ENCODE measurements at regions not wholly inside any gene's neighbourhood (a gene's known extent, or its start where the extent isn't known, plus 50 kb on each side); places are given as distances from the start of the nearest gene placed in this dataset.

DNA sequence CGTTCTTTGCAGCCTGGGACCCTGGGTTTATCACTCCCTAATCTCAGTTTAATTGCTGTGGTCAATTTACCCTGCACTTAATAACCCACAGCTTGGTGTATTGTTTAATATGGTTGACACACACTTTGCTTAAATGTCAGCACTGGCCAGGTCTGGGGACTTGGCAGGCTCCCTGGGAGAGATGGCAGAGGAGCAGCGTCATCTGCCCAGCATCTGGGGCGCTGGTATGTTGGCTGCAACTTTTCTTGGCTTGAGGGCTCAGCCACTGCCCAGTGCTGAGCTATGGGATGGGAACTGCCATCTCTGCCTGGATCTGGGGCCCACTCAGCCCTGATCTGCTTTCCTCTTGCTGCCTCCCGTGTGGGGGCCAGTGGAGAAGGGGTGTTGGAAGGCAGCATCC lies 115.7 kb upstream of the IRX3 start:
- Histone ChIP-seq H3K27ac (peak overlapping the region in 7 of 12 donors; percentile 29 to 53 (median 48)), H3K9me3 (no peaks in the 10 kb centered on the region), H3K4me1 (peaks cover 0 to 17% (median 2%) of the 10 kb centered on the region in 12 donors), H3K27me3 (no peaks in the 10 kb centered on the region), H3K36me3 (no peaks in the 10 kb centered on the region), H3K4me3 (no peak overlapping the region)
- ATAC-seq (peak; percentile 82 to 94 (median 93)), DNase-seq (peak; percentile 59 to 83 (median 77))
- 47 to 60% (median 55%) methylated on average over 3 to 4 of the region's 4 CpGs for WGBS, 4 donors
- no peak for TF ChIP-seq POLR2A (IDR thresholded peaks at IDR 0.05)
- TF ChIP-seq, protein P1, sequence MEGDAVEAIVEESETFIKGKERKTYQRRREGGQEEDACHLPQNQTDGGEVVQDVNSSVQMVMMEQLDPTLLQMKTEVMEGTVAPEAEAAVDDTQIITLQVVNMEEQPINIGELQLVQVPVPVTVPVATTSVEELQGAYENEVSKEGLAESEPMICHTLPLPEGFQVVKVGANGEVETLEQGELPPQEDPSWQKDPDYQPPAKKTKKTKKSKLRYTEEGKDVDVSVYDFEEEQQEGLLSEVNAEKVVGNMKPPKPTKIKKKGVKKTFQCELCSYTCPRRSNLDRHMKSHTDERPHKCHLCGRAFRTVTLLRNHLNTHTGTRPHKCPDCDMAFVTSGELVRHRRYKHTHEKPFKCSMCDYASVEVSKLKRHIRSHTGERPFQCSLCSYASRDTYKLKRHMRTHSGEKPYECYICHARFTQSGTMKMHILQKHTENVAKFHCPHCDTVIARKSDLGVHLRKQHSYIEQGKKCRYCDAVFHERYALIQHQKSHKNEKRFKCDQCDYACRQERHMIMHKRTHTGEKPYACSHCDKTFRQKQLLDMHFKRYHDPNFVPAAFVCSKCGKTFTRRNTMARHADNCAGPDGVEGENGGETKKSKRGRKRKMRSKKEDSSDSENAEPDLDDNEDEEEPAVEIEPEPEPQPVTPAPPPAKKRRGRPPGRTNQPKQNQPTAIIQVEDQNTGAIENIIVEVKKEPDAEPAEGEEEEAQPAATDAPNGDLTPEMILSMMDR (IDR thresholded peaks at IDR 0.05), result no peak
- intact Hi-C loops (cut with DNase I), result loop anchor here in 3 of 10 donors (5.0 to 10.0 kb wide), 2 partner anchors 45 to 117 kb away; partner anchors contain the start of gene IRX3 (in 3 of the 3)

DNA sequence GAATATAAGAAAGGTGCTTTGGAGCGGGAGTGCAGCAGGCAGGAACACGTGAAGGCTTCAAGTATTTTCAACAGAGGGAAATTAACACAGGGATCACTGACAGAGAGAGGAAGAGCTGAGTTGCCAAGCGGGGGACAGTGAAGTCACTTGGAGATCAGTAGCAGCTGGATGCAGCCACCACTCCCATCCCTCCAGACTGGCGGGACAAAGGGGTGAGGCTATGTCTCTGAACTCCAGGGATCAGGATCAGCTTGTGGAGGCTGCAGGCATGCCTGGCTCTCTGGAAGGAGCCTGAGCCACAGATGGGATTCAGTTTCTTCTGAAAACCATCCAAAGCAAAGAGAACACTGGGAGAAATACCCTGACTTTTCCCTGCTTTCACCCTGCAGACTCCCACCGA lies 113.7 kb upstream of the IRX3 start:
- WGBS, 4 donors, result 68 to 76% (median 71%) methylated on average over 5 of the region's 5 CpGs
- Histone ChIP-seq H3K4me1 (peaks cover 0 to 17% (median 2%) of the 10 kb centered on the region in 12 donors), H3K36me3 (no peaks in the 10 kb centered on the region), H3K27ac (no peak overlapping the region), H3K27me3 (no peaks in the 10 kb centered on the region), H3K9me3 (peaks cover 0 to 4% (median 0%) of the 10 kb centered on the region in 12 donors), H3K4me3 (no peak overlapping the region)
- intact Hi-C loops (cut with DNase I), result loop anchor here in 3 of 10 donors (5.0 to 10.0 kb wide), 2 partner anchors 47 to 115 kb away; partner anchors contain the start of gene IRX3 (in 3 of the 3)
- ATAC-seq, result peak in 1 of 4 donors; percentile 39
- TF ChIP-seq POLR2A (IDR thresholded peaks at IDR 0.05), result no peak
- TF ChIP-seq, protein P1 (IDR thresholded peaks at IDR 0.05), result no peak
- peak in 1 of 5 donors; percentile 37 for DNase-seq

DNA sequence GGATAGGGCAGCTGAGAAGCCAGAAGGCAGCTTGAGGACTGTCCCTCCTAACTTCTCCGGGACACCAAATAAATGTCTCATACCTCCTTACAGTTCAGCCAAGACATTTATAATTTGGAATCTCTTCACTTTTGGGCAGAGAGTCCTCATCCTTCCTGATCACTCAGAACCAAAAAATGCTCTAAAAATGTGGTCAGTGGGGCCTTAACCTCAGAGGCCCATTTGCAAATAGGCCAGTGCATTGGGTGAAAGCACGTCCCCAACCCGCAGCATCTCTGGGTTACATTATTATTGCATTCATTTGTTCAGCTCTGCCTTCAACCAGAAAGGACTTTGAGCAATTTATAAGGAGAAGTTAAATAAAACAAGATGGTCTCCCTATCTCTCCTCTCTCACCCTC lies 112.4 kb upstream of the IRX3 start:
- ATAC-seq, result no peak
- peaks cover 0 to 17% (median 2%) of the 10 kb centered on the region in 12 donors for H3K4me1 ChIP-seq
- 95 to 97% (median 97%) methylated on average over 3 of the region's 3 CpGs for WGBS, 4 donors

DNA sequence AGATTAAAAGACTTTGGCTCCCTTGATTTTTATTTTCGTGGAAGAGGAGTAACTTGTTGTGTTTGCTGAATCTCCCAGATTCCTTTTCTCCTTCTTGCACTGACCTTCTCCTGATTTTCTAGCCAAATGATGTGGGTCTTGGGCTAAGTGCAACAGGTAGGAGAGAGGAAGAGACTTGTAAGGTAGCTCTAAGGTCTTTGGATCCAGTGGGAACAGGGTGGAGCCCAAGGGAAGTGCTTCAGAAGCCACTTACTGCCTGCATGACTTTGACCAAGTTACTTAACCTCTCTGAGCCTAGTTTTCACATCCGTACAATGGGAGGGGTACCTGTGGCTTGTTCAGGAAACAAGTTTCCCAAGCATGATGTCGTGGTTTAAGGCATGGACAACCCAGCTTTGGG lies 111.3 kb upstream of the IRX3 start:
- no peak for TF ChIP-seq POLR2A (IDR thresholded peaks at IDR 0.05)
- TF ChIP-seq, protein P1 (IDR thresholded peaks at IDR 0.05), result no peak
- ATAC-seq, result no peak

More for the DNA sequence above, 112.4 kb upstream of the IRX3 start:
- Histone ChIP-seq H3K9me3 (peaks cover 0 to 16% (median 0%) of the 10 kb centered on the region in 12 donors), H3K27me3 (no peaks in the 10 kb centered on the region), H3K36me3 (no peaks in the 10 kb centered on the region), H3K27ac (no peak overlapping the region), H3K4me3 (no peak overlapping the region)
- no peak for DNase-seq
- intact Hi-C loops (cut with DNase I), result no loop called here
- TF ChIP-seq, protein P1 (IDR thresholded peaks at IDR 0.05), result no peak
- no peak for TF ChIP-seq POLR2A (IDR thresholded peaks at IDR 0.05)

More for the DNA sequence above, 111.3 kb upstream of the IRX3 start:
- no peaks in the 10 kb centered on the region for H3K36me3 ChIP-seq
- no peak overlapping the region for H3K27ac ChIP-seq
- H3K27me3 ChIP-seq, result no peaks in the 10 kb centered on the region
- intact Hi-C loops (cut with DNase I), result no loop called here
- no peak for DNase-seq
- no peak overlapping the region for H3K4me3 ChIP-seq
- 48 to 78% (median 75%) methylated on average over 3 of the region's 3 CpGs for WGBS, 4 donors
- H3K4me1 ChIP-seq, result peaks cover 0 to 11% (median 0%) of the 10 kb centered on the region in 12 donors
- H3K9me3 ChIP-seq, result peaks cover 0 to 16% (median 0%) of the 10 kb centered on the region in 12 donors
